HG02943 (cell line): ENCODE measurements at regions not wholly inside any gene's neighbourhood (a gene's known extent, or its start where the extent isn't known, plus 50 kb on each side); places are given as distances from the start of the nearest gene placed in this dataset.
"Not testable (repeated sequence)": the region's sequence is repeated elsewhere in the genome, so short reads cannot be mapped to it uniquely, and the experiment has no call there.

Experiments used
- ATAC-seq: cut with Tn5 transposase; IDR thresholded peaks from one replicate; pipeline ENCODE4 v1.9.1; 2021; ENCODE audit warnings: mild to moderate bottlenecking, low read depth, moderate library complexity; ENCODE audit not compliant: unreplicated experiment

DNA sequence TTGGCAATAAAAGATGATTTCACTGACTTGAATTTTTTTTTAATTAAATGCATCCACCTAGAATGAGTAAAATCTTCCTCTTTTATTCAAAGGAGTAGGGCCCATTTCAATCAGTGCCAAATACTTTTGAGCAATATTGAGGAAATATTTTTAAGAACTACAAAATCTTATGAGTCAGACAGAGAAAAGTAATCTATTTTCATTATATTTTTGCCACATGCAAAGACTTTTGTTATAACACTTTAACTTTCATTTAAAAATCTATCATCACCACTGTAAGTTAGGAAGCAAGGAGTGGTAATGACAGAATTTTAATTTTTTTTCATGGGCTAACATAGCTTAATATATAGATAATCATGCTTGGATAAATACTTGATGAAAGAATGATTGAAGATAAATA is 345.2 kb upstream of the KITLG start:
- ATAC-seq = no peak

DNA sequence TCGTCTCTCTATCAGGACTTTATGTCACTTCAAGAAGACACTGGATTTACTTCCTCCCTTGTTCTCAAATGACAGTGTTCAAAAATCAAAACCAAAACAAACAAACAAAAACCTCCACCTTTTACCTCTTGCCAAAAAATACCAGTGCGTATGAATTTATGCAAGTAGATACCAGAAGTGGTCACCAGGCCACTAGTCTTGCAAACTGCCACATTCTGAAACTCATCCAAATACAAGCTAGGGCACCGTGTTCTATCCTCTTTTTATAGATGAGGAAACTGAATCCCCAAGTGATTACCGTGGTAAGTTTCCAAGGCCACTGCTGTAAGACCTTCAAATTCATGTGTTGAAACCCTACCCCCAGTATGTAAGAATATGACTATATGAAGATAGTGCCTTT is 343.9 kb upstream of the KITLG start:
- no peak for ATAC-seq

DNA sequence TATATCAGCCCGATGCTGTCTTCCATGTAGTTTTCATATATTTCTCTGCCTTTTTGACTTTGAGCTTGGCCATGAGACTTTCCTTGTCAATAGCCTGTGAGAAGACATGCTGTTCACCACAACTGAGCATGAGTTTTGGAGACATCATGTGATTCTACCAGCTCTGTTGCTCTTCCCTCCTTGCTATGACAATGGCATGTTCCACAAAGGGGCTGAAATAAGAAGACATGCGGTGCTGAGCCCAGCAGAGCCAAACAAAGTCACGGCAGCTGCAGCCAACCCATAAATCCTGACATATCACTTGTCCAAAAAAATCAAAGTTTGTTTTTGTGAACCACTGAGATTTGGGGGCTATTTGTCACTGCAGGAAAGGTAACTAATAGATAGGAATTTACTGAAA is 343.4 kb upstream of the KITLG start:
- no peak for ATAC-seq

DNA sequence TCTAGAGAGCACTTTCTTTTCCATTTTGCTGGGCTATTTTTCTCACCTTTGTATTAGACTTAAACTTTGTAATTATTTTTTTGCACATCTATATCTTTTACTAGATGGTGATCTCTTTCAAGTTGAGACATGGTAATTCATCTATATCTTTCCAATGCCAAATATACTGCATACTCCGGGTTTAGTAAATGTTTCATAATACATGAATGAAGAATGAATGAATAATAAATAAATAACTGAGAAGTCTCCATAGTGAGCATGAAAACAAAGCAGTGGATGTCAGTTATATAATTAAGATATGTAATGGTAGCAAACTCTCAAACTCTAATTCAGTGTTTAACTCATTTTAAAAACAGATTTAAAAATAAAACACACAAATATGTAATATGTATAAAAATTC is 342.5 kb upstream of the KITLG start:
- no peak for ATAC-seq

DNA sequence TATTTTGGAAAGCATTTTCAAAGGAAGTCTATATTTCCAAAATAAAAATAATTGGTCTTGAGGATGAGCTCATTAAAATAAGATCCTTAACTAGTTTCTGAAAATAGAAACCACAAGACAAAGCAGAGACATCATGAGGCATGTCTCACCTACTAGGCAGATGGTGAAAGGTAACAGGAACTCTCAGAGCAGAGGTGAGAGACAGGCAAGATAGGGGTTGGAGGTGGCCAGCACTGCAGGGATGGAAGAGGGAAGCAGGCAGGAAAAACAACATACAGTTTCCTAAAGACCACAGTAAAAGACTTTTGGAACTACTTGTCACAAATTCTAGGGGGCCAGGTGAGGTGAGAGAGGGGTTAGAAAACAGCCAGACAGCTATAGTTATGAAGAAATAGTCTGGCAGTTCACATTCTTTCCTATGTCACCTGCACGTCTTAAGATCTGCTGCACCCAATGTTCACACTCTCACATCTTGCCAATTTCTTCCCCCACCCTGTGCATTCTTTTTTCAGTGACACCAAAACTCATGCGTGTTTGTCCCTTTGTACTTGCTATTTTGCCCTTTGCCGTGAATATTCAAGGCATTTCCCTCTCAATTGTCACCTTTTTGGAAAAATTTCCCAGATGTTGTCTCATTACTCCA is 341.7 kb upstream of the KITLG start:
- ATAC-seq = no peak

DNA sequence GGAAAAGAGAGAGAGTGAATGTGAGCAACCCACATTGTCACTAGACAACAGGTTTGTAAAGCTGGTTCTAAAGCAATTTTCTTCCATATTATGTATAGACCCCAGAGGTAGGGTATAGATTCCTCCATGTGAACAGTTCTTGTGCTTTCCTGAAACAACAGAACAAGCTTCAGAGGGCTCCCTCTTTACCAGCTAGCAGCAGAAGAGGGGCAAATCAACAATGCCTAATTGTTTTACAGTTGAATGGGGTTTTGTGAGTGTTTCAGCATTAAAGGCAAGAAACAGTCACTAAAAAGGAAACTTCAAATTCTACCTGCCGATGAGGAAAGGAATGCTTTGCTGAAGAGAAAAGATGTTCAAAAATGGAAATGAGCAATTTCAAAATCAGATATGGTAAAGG is 341.2 kb upstream of the KITLG start:
- ATAC-seq = no peak

DNA sequence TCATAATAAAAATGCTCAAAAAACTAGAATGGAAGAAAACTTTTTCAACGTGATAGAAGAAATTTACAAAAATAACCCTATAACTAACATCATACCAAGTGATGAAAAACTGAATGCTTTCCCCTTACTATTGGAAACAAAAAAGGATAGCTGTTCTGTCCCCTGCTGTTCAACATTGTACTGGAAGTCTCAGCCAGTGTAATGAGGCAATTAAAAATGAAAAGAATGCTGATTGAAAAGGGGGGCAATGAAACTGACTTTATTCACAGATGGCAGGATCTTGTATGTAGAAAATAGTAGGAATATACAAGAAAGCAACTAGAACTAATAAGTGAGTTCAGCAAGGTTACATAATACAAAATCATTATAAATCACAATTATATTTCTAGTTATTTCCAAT is 337.9 kb upstream of the KITLG start:
- ATAC-seq = no peak

DNA sequence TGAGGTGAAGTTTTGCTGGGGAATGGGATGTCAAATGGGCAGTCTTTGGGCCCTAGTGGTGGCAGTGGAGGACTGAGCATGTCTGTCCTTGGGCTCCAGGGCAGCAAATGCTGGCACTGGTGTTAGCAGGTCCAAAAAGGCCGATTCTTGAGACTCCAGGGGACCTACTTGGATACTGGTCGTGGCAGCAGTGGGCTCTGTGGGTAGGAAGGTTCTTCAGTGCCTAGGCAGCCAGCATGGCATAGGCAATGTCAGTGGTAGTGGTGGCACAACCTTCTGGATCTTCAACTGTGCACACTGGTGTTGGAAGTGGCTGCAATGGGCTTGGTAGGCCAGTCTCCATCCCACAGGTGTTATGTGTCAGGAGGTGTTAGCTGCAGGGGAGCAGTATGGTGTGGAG is 334.7 kb upstream of the KITLG start:
- no peak for ATAC-seq

DNA sequence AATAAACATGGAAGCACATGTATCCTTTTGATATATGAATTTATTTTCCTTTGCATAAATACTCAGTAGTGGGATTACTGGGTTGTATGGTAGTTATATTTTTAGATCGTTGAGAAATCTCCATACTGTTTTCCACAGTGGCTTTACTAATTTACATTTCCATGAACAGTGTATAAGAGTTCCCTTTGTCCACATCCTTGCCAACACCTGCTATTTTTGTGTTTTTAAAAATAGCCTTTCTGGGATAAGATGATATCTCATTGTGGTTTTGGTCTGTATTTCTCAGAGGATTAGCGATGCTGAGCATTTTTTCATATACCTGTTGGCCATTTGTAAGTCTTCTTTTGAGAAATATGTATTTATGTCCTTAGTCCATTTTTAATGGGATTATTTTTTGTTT is 329.2 kb upstream of the KITLG start:
- ATAC-seq = no peak

DNA sequence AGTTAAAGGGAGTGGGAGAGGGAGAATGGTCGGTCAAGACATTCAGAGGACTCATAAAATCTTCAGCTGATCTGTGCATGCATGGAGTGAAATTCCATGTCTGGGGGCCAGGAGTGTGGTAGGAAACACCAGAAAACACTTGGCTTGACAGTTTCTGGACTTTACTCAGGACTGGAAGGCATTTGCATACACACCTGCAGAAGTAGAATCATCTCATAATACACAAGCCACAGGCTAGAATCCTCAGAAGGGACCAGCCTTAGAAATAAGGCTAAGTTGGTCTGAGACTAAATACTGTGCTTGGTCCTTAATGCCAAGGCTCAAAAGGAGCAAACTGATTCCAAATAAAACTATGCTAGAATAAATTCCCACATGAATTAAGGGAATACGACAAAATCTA is 328.1 kb upstream of the KITLG start:
- ATAC-seq = no peak

DNA sequence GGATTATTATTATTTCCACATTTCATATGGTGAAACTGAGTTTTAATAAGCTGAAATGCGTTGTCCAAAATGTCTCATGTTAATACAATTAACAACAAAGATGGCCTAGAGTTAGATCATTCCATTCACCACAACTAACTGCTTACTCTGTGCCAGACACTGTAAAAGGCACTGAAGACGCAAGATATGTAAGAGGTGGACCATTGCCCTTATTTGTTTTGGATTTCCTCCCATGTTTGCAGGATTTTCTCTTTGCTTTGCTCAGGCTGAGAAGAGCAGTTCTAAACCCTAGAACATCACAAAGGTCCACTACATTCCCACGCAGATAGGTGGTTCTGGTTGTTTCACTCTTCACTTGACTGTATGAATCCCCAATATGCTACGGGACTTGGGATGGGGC is 324.4 kb upstream of the KITLG start:
- ATAC-seq = no peak

DNA sequence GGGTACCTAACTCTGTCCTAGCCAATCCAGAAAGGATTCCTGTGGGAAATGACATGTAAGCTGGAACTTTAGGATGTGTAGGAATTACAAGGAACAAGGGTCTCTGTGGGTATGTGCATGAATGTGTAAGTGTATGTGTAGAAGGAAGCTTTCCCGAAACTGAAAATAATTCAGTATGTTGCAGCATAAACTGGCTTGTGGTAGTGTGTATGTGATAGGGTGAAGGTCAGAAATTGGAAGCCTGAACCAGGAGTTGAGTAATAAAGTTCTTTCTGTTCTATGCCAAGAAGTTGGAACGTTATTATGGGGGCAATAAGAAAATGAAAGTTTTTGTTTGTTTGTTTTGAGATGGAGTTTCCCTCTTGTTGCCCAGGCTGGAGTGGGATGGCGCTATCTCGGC is 323.1 kb upstream of the KITLG start:
- ATAC-seq = no peak

DNA sequence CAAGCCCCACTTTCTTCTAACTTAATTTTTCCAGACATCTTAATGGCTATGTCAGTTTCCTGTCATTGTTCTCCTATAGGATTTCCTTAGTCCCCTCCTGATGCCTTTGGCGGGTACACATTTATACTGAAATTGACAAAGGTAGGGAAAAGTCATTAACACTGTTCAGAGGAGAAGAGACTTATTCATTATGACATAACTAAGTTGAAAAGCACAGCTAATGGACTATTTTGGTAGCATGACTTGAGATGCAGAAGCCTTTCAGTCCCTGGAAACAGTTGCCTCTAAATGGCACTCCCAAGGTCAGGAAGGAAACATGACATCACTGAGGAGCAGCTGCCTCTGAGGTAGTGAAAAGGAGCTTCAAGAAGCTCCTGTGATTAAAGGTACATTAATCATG is 317.5 kb upstream of the KITLG start:
- no peak for ATAC-seq

DNA sequence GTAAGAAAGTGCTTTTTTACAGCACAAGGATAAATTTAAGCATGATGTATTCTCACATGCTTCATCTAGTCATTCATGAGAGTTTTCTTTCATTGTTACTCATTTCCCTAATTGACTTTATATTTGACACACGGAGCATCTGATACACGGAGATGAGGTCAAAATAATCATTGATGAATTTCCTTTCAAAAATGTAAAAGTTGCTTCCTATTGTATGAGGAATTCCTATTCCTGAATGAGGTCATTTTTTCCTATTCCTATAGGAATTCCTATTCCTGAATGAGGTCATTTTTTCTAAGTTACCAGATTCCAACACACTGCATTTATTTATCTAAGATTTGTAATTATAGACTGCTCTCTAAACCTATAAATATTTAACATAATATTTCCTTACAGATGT is 316.7 kb upstream of the KITLG start:
- ATAC-seq = no peak

DNA sequence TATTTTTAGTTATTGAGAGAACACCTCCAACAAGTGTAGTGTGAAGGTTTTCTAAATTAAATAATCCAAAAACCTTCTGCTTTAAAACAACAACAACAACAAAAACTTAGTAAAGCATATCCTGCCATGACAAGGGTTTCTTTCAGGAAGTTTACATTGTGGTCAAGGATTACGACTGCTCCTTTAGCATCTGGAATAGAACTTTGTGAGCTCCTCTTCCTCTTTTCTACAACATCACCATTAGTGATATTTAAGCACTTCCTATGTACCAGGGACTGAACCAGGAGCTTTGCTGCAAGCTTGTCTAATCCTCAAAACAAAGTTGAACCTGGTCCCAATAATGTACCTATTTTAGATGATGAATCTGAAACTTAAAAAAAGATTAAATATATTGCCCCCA is 315.4 kb upstream of the KITLG start:
- ATAC-seq = no peak

DNA sequence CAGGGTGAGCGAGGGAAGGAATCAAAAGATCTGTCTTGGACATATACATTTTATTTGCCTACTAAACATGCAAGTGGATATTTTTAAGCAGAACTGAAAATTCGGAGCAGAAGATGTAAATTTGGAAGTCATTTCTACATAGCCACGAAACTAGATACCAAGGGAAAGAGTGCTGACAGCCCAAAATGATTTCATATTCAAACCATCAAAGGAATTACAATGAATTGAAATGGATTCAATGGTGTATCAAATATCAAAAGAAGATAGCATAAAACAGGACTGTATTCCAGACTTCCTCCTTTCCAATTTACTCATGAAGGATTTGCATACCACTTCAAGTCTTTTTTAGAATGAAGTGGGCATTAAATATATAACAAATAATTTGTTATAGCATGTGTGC is 313.5 kb upstream of the KITLG start:
- ATAC-seq = no peak

DNA sequence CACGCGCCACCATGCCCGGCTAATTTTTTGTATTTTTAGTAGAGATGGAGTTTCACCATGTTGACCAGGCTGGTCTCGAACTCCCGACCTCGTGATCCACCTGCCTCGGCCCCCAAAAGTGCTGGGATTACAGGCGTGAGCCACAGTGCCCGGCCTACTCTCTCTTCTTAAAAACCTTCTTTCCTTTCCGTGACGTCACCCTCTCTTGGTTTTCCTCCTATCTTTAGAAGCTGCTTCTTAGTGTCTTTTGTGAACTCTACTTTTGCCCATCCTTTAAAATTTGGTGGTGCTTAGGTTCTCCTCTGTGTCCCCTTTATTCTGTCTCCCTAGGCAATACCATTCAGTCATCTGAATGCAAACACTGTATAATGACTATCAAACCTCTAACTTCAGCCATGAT is 311.2 kb upstream of the KITLG start:
- ATAC-seq = not testable (repeated sequence)

DNA sequence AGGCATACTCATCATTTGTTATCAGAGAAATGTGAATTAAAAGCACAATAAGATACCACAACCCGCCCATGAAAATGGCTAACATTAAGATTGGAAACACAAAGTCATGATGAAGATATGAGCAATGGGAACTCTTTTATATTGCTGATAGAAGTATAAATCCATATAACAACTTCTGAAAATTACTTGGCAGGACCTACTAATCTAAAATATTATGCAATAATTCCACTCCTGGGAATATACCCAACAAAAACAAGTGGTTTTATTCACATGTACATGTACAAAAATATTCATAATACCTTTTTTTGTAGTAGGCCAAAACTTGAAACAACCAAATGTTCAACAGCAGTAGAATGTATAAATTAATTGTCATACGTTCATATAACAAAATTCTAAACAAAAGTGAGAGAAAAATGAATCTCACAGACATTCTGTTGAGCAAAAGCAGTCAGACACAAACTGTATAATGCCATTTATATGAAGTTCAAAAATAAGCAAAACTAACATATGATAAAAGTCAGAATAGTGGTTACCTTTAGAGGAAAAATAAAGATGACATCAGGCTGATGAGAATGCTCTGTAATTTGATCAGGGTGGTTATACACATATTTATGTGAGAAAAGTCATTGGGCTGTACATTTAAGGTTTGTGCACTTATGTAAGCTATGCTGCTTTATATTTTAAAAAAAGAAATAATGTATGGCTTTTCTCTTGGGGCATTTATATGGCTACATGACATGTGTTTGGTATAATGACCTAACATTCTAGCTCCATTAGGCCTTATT is 309.2 kb upstream of the KITLG start:
- ATAC-seq = no peak

DNA sequence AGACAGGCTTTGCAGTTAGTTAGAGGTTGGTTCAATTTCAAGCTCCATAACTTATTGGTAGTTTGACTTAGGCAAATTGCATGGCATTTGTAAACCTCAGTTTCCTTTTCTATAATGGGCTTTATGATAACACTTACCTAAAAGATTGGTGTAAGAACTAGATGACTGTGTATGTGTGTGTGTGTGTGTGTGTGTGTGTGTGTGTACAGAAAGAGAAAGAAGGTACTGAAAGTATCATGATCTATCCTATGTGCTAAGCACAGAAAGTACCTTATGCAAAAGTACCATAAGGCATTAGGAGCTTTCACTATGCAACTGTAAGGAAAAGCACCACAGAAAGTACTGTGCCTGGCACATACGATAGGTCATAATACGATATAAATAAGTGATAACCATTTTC is 304.3 kb upstream of the KITLG start:
- ATAC-seq = peak; percentile 63

DNA sequence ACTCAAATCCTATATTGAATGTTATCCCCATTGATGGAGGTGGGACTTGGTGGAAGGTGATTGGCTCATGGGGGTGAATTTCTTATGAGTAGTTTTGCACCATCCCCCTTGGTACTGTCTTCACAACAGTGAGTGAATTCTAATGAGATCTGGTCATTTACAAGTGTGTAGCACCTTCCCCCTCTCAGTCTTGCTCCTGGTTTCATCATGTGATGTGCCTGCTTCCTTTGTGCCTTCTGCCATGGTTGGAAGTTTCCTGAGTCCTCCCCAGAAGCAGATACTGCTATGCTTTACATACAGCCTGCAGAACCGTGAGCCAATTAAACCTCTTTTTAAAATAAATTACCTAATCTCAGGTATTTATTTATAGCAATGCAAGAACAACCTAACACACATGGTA is 302.4 kb upstream of the KITLG start:
- ATAC-seq = no peak

DNA sequence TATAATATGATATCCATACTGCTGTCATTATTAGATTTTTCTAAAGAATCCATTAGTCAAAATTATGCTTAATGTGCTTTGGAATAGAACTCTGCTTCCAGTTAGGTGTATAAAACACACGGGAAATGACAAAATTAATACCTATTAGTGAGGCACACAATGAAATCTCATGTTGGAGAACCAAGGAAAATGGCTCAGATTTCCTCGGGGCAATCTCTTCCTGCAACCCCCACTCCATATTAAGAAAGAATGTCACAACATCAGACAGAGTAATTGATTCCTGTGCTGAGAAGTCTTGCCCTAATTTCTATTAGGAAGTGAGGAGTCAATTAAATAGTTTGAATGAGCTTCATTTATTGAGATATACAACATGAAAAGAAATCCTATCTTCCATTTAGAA is 299.8 kb upstream of the KITLG start:
- ATAC-seq = no peak

DNA sequence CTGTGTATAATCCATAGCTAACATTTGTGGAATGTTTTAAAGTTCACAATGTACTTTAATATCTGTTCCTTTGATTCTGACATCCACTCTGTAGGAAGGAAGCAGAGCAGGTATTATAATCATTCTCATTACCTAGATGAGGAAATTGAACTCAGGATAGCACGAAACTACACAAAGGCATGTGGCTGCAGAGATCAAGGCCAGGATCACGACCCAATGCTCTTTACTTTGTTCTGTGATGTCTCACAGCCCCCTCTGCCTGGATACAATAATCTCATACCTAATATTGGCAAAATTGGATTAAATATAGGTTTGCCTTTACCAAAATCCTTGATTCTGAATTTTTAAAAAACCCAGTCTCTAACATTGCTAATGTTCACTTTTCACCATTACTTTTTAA is 298.0 kb upstream of the KITLG start:
- ATAC-seq = no peak

DNA sequence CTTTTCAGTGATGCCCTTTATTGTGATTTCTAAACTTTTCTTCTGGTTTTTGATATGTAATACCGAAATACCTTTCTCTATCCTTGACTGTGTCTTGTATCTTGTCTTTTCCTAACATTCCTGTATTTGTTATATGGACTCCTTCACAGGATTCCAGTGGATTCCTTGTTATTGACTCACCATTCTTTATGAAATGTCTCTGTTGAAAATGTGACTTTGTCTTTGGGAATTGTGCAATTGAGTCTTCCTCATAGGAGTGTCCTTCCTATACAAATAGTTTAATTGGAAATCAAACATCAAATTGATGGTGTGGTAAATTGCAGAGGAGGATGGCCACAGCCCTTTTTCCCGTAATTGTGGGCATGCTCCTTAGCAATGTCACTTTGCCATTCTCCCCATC is 296.6 kb upstream of the KITLG start:
- no peak for ATAC-seq
